DND-41 (cell line): ENCODE measurements at regions not wholly inside any gene's neighbourhood (a gene's known extent, or its start where the extent isn't known, plus 50 kb on each side); places are given as distances from the start of the nearest gene placed in this dataset.

Experiments used
- EZH2 ChIP-seq: IDR thresholded peaks from 3 replicates; pipeline ENCODE4 v1.6.1; 2012; ENCODE audit warnings: borderline replicate concordance, low read depth, mild to moderate bottlenecking, moderate library complexity, low read length, inconsistent platforms; ENCODE audit not compliant: severe bottlenecking
- TF ChIP-seq, protein P1 (sequence below): IDR thresholded peaks from 2 replicates; pipeline ENCODE4 v1.5.1; 2012; ENCODE audit warnings: borderline replicate concordance, low read length, moderate library complexity, mild to moderate bottlenecking; ENCODE audit not compliant: poor library complexity, severe bottlenecking; ENCODE audit errors: extremely low read depth

- TF ChIP-seq, protein P1, sequence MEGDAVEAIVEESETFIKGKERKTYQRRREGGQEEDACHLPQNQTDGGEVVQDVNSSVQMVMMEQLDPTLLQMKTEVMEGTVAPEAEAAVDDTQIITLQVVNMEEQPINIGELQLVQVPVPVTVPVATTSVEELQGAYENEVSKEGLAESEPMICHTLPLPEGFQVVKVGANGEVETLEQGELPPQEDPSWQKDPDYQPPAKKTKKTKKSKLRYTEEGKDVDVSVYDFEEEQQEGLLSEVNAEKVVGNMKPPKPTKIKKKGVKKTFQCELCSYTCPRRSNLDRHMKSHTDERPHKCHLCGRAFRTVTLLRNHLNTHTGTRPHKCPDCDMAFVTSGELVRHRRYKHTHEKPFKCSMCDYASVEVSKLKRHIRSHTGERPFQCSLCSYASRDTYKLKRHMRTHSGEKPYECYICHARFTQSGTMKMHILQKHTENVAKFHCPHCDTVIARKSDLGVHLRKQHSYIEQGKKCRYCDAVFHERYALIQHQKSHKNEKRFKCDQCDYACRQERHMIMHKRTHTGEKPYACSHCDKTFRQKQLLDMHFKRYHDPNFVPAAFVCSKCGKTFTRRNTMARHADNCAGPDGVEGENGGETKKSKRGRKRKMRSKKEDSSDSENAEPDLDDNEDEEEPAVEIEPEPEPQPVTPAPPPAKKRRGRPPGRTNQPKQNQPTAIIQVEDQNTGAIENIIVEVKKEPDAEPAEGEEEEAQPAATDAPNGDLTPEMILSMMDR = no peak
- no peak for TF ChIP-seq EZH2
These were observed 124.8 kb upstream of the NTF3 start for GRCh38 chr12:5307065-5307464.
